K562 (cell line): ENCODE measurements at regions not wholly inside any gene's neighbourhood (a gene's known extent, or its start where the extent isn't known, plus 50 kb on each side); places are given as distances from the start of the nearest gene placed in this dataset.

Experiments used
- ATAC-seq: fragments of 200-7000 bp; cut with Tn5 transposase; 3 replicates; pipeline ENCODE4 v1.9.1; 2020; ENCODE audit warnings: moderate library complexity
- BruUV-seq: library from RNA; stranded (reverse); fragments of 400-500 nt; replicated peaks from 2 replicates; lab custom pipeline; 2021; lab: Mats Ljungman, UMichigan
- CTCF ChIA-PET: fragments of 300-600 bp; formaldehyde crosslinking; extraction: SDS; loops from one replicate; lab custom pipeline; 2021; ENCODE audit warnings: low intra/inter-chr PET ratio; lab: Yijun Ruan, JAX
- POLR2A ChIA-PET: fragments of 300-600, 350-650 bp; sonication (Branson Sonifier 250); formaldehyde crosslinking; extraction: SDS; loops from one replicate; lab custom pipeline; 2021; ENCODE audit warnings: antibody characterized with exemption, inconsistent platforms; lab: Yijun Ruan, JAX
- DNase-seq, 4 experiments: peaks; one replicate each; pipeline versions ENCODE4 v3.0.0 to v3.0.0-alpha.2; 2011 to 2018; ENCODE audit warnings: low spot score in 3 of 4, mixed read lengths in 3 of 4; ENCODE audit errors: extremely low read depth in 1 of 4
- FAIRE-seq: peaks from 2 replicates; lab custom pipeline; 2011; peaks lifted over from hg19 to GRCh38; lab: Jason Lieb, UNC
- H2AFZ ChIP-seq: 2 replicates; pipeline ENCODE4 v1.6.0; 2011; ENCODE audit warnings: low read depth, low read length, control low read depth, inconsistent platforms
- H3K27ac ChIP-seq: fragments of 200-600 bp; 3 replicates; pipeline ENCODE4 v1.8.0; 2011; ENCODE audit warnings: low read depth, mild to moderate bottlenecking, control low read depth, inconsistent platforms, low read length, moderate library complexity, mixed read lengths; ENCODE audit errors: extremely low read depth
- H3K27me3 ChIP-seq, 2 experiments: fragments of 300-600 bp in 1 of 2; 2 replicates in 1 of 2; 3 replicates in 1 of 2; pipeline versions ENCODE4 v1.6.0 to v1.8.0; 2011; ENCODE audit warnings: inconsistent platforms in 2 of 2, low read length in 2 of 2, mild to moderate bottlenecking in 1 of 2, mixed read lengths in 1 of 2, moderate library complexity in 1 of 2; ENCODE audit not compliant: control insufficient read depth in 2 of 2, insufficient read depth in 2 of 2
- H3K36me3 ChIP-seq: fragments of 300-600 bp; 3 replicates; pipeline ENCODE4 v1.8.0; 2011; ENCODE audit warnings: mild to moderate bottlenecking, low read length, inconsistent platforms; ENCODE audit not compliant: control insufficient read depth, insufficient read depth
- H3K4me1 ChIP-seq, 2 experiments: fragments of 200-600 bp in 1 of 2; replicated peaks in 1 of 2; 2 replicates in 1 of 2; 3 replicates in 1 of 2; pipeline versions ENCODE4 v1.5.1 to v1.8.0; 2011; ENCODE audit warnings: inconsistent platforms in 2 of 2, low read length in 2 of 2, mild to moderate bottlenecking in 1 of 2, mixed read lengths in 1 of 2, moderate library complexity in 1 of 2; ENCODE audit not compliant: control insufficient read depth in 2 of 2, insufficient read depth in 2 of 2
- H3K4me2 ChIP-seq: 2 replicates; pipeline ENCODE4 v1.6.1; 2011; ENCODE audit warnings: low read length, control low read depth, inconsistent platforms, mixed read lengths; ENCODE audit not compliant: insufficient read depth
- H3K4me3 ChIP-seq: fragments of 200-600 bp; sonication (generic), shearing (Covaris generic); 2 replicates; pipeline ENCODE4 v1.5.1; 2016; ENCODE audit warnings: control low read depth, inconsistent platforms
- H3K79me2 ChIP-seq: fragments of 200-600 bp; 3 replicates; pipeline ENCODE4 v1.8.0; 2011; ENCODE audit warnings: low read length, inconsistent platforms; ENCODE audit not compliant: control insufficient read depth, insufficient read depth
- H3K9ac ChIP-seq, 2 experiments: 2 replicates each; pipeline versions ENCODE4 v1.6.0 to v1.6.1; 2011; ENCODE audit warnings: low read depth in 2 of 2, low read length in 2 of 2, control low read depth in 1 of 2, inconsistent platforms in 1 of 2, mild to moderate bottlenecking in 1 of 2, mixed read lengths in 1 of 2; ENCODE audit not compliant: insufficient read depth in 1 of 2
- H3K9me1 ChIP-seq: one replicate; pipeline ENCODE4 v1.6.0; 2011; ENCODE audit warnings: inconsistent platforms, mild to moderate bottlenecking, low read length, moderate library complexity; ENCODE audit not compliant: control insufficient read depth, insufficient read depth
- H3K9me3 ChIP-seq: replicated peaks from 2 replicates; pipeline ENCODE4 v1.5.1; 2011; ENCODE audit warnings: low read depth, low read length, inconsistent platforms; ENCODE audit not compliant: control insufficient read depth, insufficient read depth
- H4K20me1 ChIP-seq: replicated peaks from 2 replicates; pipeline ENCODE4 v1.6.1; 2011; ENCODE audit warnings: low read length, inconsistent platforms, mixed read lengths; ENCODE audit not compliant: control insufficient read depth, insufficient read depth
- CHD2 ChIP-seq: IDR thresholded peaks from 2 replicates; pipeline ENCODE4 v1.6.1; 2011; ENCODE audit warnings: low read depth, low read length
- DACH1 ChIP-seq: fragments of 450-650 bp; IDR thresholded peaks from 2 replicates; pipeline ENCODE4 v1.6.1; 2018; ENCODE audit not compliant: partially characterized antibody
- GTF2A2 ChIP-seq: IDR thresholded peaks from 2 replicates; pipeline ENCODE4 v1.6.1; 2016; ENCODE audit warnings: mild to moderate bottlenecking, missing genetic modification characterization, missing compliant biosample characterization
- IFI16 ChIP-seq: fragments of 250-450 bp; sonication (Bioruptor Pico); IDR thresholded peaks from 2 replicates; pipeline ENCODE4 v2.1.2; 2022; ENCODE audit warnings: mild to moderate bottlenecking, inconsistent platforms
- KAT2B ChIP-seq: IDR thresholded peaks from one replicate; pipeline ENCODE4 v1.6.1; 2012; ENCODE audit warnings: low read depth, mild to moderate bottlenecking, control low read depth, inconsistent platforms, low read length, moderate library complexity
- KLF6 ChIP-seq: fragments of 250-450 bp; sonication (Bioruptor Pico); IDR thresholded peaks from 2 replicates; pipeline ENCODE4 v1.4.0; 2020; ENCODE audit warnings: mild to moderate bottlenecking, moderate library complexity, borderline replicate concordance
- MCM2 ChIP-seq: fragments of 450-650 bp; IDR thresholded peaks from 2 replicates; pipeline ENCODE4 v1.6.1; 2017; ENCODE audit warnings: low read depth, mild to moderate bottlenecking
- NR0B1 ChIP-seq: fragments of 450-650 bp; IDR thresholded peaks from one replicate; pipeline ENCODE4 v1.6.1; 2018; ENCODE audit warnings: mild to moderate bottlenecking, moderate library complexity; ENCODE audit not compliant: partially characterized antibody
- RB1 ChIP-seq: fragments of 450-650 bp; IDR thresholded peaks from 2 replicates; pipeline ENCODE4 v1.6.1; 2017; ENCODE audit warnings: low read depth, mild to moderate bottlenecking
- SREBF1 ChIP-seq: fragments of 150-350 bp; IDR thresholded peaks from 2 replicates; pipeline ENCODE4 v1.6.1; 2014; ENCODE audit warnings: antibody characterized with exemption, low read depth, low read length, borderline replicate concordance
- ZNF175 ChIP-seq: fragments of 200-800 bp; sonication (Bioruptor generic); IDR thresholded peaks from 2 replicates; pipeline ENCODE4 v1.6.1; 2016; ENCODE audit warnings: low read depth, mild to moderate bottlenecking, missing genetic modification characterization, missing compliant biosample characterization
- ZNF23 ChIP-seq: fragments of 250-450 bp; sonication (Bioruptor Pico); IDR thresholded peaks from 2 replicates; pipeline ENCODE4 v1.4.0; 2020; ENCODE audit warnings: mild to moderate bottlenecking
- ZNF316 ChIP-seq: fragments of 450-650 bp; IDR thresholded peaks from 2 replicates; pipeline ENCODE4 v1.6.1; 2016
- WGBS: fragments of 100-300 bp; shearing (Covaris generic); methylation state at CpG from one replicate; pipeline ENCODE4 v1.1.6; 2016; ENCODE audit warnings: low coverage, mixed read lengths; ENCODE audit not compliant: insufficient coverage; ENCODE audit errors: missing lambda C conversion rate; 5-methylcytosine and 5-hydroxymethylcytosine counted together
- in situ Hi-C: fragments of 300-500 bp; cut with MboI; formaldehyde crosslinking; loops from 4 replicates; pipeline ENCODE4 v1.15.0; 2018; ENCODE audit warnings: inconsistent platforms, mixed read lengths
- intact Hi-C: fragments of 100-400 bp; cut with micrococcal nuclease; formaldehyde crosslinking; loops from 2 replicates; pipeline ENCODE4 v1.14.2; 2022
- TF ChIP-seq, protein P1 (sequence below): sonication (generic); formaldehyde crosslinking; IDR thresholded peaks from 2 replicates; pipeline ENCODE4 v1.8.1; 2023; ENCODE audit warnings: mild to moderate bottlenecking, missing genetic modification reagents, moderate library complexity
- TF ChIP-seq, protein P2 (sequence below): fragments of 250-450 bp; sonication (Bioruptor Pico); IDR thresholded peaks from 2 replicates; pipeline ENCODE4 v1.5.0; 2021; ENCODE audit warnings: mild to moderate bottlenecking, borderline replicate concordance

DNA sequence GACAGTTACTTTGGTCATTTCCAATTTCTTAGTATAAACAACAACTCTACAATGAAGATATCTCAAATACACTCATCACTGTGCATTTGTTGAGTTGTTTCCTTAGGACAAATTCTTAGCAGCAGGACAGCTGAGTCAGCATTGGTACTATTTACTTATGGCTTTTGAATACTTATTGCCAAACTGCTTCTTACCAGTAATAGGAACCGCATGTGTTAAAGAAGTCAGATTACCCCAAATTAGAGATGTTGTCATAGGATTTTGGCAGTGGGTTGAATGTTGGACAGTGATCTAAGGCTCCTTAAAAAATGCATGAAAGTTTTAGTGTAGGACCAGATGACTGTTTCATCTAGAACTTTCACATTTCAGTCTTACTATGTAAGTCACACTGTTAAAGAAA, 280.1 kb upstream of the DMRT1 start (continued):
- TF ChIP-seq ZNF23 (CRISPR knock-in tag) (no peak), CHD2 (no peak), ZNF316 (peak; percentile 66)
- TF ChIP-seq, protein P1, sequence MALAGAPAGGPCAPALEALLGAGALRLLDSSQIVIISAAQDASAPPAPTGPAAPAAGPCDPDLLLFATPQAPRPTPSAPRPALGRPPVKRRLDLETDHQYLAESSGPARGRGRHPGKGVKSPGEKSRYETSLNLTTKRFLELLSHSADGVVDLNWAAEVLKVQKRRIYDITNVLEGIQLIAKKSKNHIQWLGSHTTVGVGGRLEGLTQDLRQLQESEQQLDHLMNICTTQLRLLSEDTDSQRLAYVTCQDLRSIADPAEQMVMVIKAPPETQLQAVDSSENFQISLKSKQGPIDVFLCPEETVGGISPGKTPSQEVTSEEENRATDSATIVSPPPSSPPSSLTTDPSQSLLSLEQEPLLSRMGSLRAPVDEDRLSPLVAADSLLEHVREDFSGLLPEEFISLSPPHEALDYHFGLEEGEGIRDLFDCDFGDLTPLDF (CRISPR knock-in tag) = no peak

DNA sequence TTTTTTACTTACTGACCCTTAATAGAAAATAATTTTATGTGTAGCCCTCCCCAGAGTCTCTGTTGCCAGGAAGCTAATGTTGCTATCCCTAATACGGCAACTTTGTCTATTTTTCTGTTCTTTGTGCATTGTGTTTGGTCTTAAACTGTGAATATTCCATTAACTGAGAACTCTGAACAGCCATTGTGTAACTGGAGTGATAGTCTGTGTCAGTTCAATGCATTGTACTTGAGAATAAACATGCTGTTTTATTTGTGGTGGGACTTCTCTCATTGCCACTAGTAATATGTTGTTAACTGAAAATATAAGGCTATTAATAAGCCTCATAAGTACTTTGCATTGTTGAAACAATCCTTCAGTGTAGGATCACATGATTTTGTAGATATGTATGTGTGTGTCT, 278.3 kb upstream of the DMRT1 start:
- CTCF ChIA-PET = no interaction called here

More for the DNA sequence above, 278.3 kb upstream of the DMRT1 start:
- H3K27me3 ChIP-seq = no peaks in the 10 kb centered on the region; a peak in 2 of 5 replicates
- no peak overlapping the region for H3K4me2 ChIP-seq
- DNase-seq (no peak), FAIRE-seq (no peak), ATAC-seq (no peak)
- no peak overlapping the region for H3K4me3 ChIP-seq
- intact Hi-C loops = no loop called here
- no peak overlapping the region for H2AFZ ChIP-seq
- no peak for TF ChIP-seq RB1
- TF ChIP-seq KLF6 (CRISPR knock-in tag) = no peak
- no peak for TF ChIP-seq ZNF175 (CRISPR knock-in tag)
- TF ChIP-seq GTF2A2 = no peak
- TF ChIP-seq NR0B1 = no peak
- TF ChIP-seq, protein P2, sequence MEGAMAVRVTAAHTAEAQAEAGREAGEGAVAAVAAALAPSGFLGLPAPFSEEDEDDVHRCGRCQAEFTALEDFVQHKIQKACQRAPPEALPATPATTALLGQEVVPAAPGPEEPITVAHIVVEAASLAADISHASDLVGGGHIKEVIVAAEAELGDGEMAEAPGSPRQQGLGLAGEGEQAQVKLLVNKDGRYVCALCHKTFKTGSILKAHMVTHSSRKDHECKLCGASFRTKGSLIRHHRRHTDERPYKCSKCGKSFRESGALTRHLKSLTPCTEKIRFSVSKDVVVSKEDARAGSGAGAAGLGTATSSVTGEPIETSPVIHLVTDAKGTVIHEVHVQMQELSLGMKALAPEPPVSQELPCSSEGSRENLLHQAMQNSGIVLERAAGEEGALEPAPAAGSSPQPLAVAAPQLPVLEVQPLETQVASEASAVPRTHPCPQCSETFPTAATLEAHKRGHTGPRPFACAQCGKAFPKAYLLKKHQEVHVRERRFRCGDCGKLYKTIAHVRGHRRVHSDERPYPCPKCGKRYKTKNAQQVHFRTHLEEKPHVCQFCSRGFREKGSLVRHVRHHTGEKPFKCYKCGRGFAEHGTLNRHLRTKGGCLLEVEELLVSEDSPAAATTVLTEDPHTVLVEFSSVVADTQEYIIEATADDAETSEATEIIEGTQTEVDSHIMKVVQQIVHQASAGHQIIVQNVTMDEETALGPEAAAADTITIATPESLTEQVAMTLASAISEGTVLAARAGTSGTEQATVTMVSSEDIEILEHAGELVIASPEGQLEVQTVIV (CRISPR knock-in tag) = no peak
- no peak for TF ChIP-seq SREBF1
- TF ChIP-seq MCM2 = no peak
- TF ChIP-seq DACH1 = no peak
- TF ChIP-seq IFI16 (CRISPR knock-in tag) = no peak
- TF ChIP-seq KAT2B = no peak
- H4K20me1 ChIP-seq = no peaks in the 10 kb centered on the region
- no peaks in the 10 kb centered on the region for H3K9me3 ChIP-seq
- H3K4me1 ChIP-seq = no peaks in the 10 kb centered on the region
- POLR2A ChIA-PET = no interaction called here
- H3K79me2 ChIP-seq = no peaks in the 10 kb centered on the region
- H3K9me1 ChIP-seq = no peaks in the 10 kb centered on the region
- H3K27ac ChIP-seq = no peak overlapping the region
- in situ Hi-C loops = no loop called here
- H3K36me3 ChIP-seq = no peaks in the 10 kb centered on the region
- BruUV-seq = no TSS peak
- no peak overlapping the region for H3K9ac ChIP-seq
- 0% methylated on average over 1 of the region's 1 CpG for WGBS
